ENCODE measurements at regions not wholly inside any gene's neighbourhood (a gene's known extent, or its start where the extent isn't known, plus 50 kb on each side); places are given as distances from the start of the nearest gene placed in this dataset.

DNA sequence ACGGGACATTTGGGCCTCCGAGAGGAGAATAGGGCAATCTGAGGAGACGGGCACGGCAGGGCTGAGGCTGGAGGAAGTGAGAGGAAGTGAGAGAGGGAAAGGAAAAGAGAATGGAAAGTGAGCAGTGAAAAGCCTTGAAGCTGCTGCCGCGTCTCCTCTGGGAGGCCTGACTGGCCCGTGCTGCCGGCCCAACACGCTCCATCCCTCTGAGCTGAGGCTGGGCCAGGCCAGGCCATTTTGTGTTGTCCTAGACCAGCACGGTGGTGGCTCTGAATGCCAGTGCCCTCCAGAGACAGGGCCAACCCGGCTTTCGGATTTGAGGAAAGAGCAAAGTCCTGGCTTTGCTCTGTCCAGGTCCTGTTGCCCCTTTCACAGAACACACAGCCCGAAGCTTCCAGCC, 361.1 kb upstream of the SHH start:
- TF ChIP-seq, protein P1, sequence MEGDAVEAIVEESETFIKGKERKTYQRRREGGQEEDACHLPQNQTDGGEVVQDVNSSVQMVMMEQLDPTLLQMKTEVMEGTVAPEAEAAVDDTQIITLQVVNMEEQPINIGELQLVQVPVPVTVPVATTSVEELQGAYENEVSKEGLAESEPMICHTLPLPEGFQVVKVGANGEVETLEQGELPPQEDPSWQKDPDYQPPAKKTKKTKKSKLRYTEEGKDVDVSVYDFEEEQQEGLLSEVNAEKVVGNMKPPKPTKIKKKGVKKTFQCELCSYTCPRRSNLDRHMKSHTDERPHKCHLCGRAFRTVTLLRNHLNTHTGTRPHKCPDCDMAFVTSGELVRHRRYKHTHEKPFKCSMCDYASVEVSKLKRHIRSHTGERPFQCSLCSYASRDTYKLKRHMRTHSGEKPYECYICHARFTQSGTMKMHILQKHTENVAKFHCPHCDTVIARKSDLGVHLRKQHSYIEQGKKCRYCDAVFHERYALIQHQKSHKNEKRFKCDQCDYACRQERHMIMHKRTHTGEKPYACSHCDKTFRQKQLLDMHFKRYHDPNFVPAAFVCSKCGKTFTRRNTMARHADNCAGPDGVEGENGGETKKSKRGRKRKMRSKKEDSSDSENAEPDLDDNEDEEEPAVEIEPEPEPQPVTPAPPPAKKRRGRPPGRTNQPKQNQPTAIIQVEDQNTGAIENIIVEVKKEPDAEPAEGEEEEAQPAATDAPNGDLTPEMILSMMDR (conservative IDR thresholded peaks at IDR 0.05; ENCODE audit: low read depth, low read length) = no peak
- TF ChIP-seq MAFK (IDR thresholded peaks at IDR 0.05; ENCODE audit: low read depth, low read length) (no peak), RAD21 (IDR thresholded peaks at IDR 0.05; ENCODE audit: low read length) (no peak), CEBPB (IDR thresholded peaks at IDR 0.05; ENCODE audit: low read depth, low read length) (no peak), BHLHE40 (IDR thresholded peaks at IDR 0.05; ENCODE audit: low read depth, low read length) (no peak), POLR2A (IDR thresholded peaks at IDR 0.05; ENCODE audit: low read depth, low read length) (no peak), RCOR1 (IDR thresholded peaks at IDR 0.05; ENCODE audit: insufficient replicate concordance, low read length) (no peak)
